GM04503 (cell line): ENCODE measurements at regions not wholly inside any gene's neighbourhood (a gene's known extent, or its start where the extent isn't known, plus 50 kb on each side); places are given as distances from the start of the nearest gene placed in this dataset.
"Not testable (repeated sequence)": the region's sequence is repeated elsewhere in the genome, so short reads cannot be mapped to it uniquely, and the experiment has no call there.

ENCODE experiments used
- DNase-seq: peaks from one replicate; pipeline ENCODE4 v3.0.0-alpha.2; 2012; ENCODE audit warnings: low read depth

GRCh38 chr21:32823296-32823695 is 51.7 kb upstream of the PAXBP1 start:
- not testable (repeated sequence) for DNase-seq

GRCh38 chr21:32824950-32825349 is 53.4 kb upstream of the PAXBP1 start:
- DNase-seq = no peak

DNA sequence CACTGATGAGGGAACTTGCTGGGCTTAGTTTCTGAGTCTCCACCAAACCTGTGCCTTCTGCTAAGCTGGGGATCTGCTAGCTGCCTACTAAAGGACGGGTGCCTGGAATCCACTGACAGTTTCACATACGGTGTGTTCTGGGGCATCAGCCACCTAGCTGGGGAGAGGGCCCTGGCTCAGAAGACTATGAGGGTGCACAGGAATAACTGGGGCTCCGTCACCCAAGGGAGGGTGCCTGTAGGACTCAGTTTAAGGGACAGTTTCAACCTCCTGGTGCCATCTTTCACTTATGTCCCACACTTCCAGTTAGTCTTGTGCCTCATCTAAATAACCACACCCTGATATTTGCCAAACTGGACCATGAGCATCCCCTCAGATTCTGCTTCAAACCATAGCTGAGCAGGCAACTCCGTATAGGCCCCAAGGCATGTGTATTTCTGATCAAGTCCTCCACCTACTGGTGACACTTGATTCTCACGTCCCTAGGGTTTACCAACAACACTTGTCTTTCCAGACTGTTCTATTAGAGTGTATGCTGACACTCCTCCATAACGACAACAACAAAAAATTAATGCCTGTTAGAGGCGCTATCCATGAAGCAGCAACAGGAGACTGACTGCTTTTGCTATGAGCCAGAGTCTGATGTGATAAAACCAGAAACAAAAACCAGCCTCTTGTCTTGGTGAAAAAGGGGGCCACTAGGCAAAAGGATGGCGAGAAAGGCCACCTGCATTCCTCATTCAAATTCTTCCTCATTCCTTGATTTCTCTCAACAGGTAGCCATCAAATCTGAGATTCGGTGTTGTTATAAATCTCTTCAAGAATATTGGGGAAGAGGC is 55.0 kb upstream of the PAXBP1 start:
- peak; percentile 22 for DNase-seq

DNA sequence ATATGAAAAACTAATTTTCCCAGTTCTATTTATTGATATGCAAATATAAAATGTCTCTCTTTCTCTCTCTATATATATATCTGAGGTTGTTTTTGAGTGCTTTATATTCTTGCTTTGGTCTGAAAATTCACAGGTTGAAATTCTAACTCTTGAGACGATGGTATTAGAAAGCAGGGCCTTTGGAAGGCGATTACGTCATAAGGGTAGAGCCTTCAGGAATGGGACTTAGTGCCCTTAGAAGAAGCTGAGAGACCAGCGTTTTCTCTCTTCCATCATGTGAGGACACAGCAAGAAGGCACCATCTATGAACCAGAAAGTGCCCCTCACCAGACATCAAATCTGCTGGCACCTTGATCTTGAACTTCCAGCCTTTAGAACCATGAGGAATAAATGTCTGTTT is 57.4 kb upstream of the PAXBP1 start:
- DNase-seq = no peak

DNA sequence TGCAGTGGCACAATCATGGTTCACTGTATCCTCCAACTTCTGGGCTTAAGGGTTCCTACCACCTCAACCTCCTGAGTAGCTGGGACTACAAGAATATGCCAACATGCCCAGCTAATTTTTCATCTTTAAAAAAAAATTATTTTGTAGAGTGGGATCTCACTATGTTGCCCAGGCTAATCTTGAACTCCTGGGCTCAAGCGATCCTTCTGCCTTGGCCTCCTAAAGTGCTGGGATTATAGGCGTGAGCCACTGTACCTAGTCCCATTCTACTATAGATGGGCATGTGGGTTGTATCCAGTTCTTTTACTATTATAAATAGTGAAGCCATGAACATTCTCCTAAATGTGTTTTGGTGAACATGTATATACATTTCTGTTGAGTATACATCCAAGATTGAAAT is 57.9 kb upstream of the PAXBP1 start:
- no peak for DNase-seq

DNA sequence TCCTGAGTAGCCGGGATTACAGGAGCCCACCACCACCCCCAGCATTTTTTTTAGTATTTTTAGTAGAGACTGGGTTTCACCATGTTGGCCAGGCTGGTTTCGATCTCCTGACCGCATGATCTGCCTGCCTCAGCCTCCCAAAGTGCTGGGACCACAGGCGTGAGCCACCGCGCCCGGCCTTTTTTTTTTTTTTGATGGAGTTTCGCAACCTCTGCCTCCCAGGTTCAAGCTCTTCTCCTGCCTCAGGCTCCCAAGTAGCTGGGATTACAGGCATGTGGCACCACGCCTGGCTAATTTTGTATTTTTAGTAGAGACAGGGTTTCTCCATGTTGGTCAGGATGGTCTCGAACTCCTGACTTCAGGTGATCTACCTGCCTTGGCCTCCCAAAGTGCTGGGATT is 60.2 kb upstream of the PAXBP1 start:
- DNase-seq = not testable (repeated sequence)

DNA sequence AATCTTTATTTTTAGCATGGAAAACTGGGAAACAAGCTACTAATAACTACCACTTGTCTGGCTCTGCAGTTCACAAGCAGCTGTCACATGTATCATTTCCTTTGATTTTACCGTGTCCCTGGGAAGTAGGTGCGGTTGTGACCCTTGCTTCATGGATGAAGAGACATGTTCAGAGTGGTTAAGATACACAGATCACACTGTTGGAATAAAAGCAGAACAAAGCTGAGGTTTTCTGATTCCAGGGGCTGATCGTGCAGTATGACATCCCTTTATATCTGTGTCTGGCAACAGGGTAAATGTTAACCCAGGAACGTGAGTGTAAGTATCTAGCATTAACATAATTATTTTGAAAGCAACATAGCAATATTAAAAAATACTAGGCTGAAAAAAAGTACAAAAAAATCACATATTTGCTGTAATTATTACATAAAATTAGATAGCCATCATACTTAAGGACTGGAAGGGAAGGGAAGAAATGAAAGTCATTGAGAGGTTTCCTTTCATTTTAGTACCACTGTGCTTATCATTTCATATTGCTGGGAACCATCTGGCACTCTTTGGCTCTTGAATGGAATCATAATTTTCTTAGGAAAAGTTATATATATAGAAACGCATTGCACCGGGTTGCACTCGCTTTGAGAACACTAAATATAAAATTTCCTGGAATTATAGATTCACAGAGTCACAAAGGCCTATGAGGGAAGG is 62.8 kb upstream of the PAXBP1 start:
- no peak for DNase-seq

- no peak for DNase-seq
Observed at GRCh38 chr21:32834916-32835235, 63.3 kb upstream of the PAXBP1 start.

GRCh38 chr21:32842146-32842545 is 70.6 kb upstream of the PAXBP1 start:
- DNase-seq = no peak

GRCh38 chr21:32843561-32843960 is 72.0 kb upstream of the PAXBP1 start:
- no peak for DNase-seq

DNA sequence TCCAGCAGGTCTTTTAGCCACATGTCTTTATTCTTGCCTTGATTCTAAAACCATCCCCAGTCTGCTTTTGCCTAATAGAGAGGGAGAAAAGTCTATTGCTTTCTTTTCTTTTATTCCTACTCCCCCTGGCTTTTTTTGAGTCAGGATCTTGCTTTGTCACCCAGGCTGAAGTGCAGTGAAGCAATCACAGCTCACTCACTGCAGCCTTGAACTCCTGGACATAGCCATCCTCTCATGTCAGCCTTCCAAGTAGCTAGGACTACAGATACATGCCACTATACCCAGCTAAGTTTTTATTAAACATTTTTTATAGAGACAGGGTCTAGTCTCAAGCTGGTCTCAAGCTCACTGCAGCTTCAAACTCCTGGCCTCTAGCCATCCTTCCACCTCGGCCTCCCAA is 72.5 kb upstream of the PAXBP1 start:
- no peak for DNase-seq

DNA sequence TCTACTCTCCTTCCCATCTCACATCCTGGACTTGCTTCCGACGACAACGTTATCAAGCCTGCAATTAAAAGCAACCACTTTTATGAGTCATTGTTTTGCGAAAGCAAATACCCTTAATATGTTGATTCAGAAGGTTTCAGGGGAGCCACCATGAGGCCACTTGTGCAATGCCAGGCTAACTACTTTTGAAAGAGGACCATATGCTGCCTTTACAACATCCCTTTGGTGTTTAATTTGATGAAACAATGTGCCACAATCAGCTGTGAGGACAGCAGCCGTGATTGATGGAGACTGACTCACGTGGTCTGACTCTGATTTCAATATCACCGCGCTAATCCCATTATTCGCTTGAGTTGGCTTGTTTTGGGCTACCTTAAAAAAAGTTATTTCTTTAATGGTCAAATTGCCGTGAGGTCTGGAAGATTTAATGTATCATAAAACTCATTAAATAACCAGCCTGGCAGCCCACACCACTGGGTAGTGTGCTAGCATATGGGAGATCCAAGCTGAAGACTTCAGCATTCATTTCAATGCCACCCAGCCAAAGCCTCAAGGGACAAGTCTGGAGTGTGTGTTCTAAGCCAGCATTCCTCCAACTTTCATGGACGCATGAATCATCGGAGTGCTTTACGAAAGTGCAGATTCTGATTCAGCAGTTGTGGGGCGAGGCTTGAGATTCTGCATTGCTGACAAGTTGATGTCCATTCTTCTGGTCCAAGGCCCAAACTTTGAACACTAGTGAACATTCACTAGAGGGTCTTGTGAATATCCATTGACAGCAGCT is 73.3 kb upstream of the PAXBP1 start:
- peak; percentile 85 for DNase-seq

- DNase-seq = no peak
Observed at GRCh38 chr21:32858628-32859027, 87.1 kb upstream of the PAXBP1 start.

GRCh38 chr21:32860399-32860798 is 88.8 kb upstream of the PAXBP1 start:
- DNase-seq = no peak

- DNase-seq = peak; percentile 12
Observed at GRCh38 chr21:32861866-32862265, 90.3 kb upstream of the PAXBP1 start.

DNA sequence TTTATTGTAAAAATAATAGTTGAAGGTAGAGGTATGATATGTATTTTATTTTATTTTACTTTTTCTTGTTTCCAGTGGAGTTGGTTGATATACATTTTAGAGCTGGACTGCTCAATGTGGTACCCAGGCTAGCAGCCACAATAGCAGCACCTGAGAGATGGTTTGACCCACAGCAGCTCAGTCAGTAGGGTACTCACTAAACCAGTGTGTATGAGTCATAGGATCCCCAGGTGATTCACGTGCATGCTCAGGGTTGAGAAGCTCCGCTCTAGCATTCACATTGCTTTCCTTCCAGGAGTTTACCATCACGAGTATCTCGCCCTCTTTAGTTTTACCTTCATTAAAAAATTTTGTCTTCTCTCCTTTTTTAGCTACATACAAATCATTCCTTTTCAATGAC is 96.0 kb upstream of the PAXBP1 start:
- no peak for DNase-seq

DNA sequence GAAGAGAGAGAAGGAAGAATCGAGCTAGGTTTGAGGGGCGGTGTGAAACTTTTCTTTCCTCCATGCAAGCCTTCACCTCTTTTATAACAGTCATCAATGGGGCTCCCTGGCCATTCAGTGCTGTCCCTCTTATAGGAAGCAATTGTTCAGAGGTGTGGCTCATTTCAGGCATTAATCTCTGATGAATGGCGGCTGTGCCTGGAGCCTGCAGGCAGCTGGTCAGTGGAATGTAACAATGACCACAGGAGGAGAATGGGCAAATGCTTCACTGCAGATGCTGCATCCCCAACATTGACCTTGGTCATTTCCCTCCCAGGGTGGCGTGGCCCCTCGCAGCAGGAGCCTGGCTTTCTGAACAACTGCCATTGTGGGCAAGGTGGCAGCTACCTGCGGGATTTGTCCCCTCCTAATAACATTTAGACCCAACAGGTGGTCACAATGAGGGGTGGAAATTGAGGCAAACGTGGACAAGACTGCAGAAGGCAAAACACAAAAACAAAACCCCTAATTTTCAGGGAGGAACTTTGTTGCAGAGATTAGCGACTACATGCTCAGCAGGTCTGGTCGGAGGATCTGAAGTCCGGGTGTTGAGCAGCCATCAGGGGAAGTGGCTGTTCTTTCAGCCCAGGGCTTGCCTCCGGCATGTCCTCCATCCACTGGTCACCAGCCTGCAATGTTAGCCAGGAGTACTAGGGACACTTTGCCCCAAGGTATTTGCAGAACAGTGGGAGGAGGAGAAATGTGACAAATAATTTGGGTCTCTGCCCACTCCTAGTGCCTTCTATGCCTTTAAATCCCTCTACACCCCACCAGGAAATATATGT is 97.3 kb upstream of the PAXBP1 start:
- no peak for DNase-seq

GRCh38 chr21:32869459-32869858 is 97.9 kb upstream of the PAXBP1 start:
- DNase-seq = no peak

DNA sequence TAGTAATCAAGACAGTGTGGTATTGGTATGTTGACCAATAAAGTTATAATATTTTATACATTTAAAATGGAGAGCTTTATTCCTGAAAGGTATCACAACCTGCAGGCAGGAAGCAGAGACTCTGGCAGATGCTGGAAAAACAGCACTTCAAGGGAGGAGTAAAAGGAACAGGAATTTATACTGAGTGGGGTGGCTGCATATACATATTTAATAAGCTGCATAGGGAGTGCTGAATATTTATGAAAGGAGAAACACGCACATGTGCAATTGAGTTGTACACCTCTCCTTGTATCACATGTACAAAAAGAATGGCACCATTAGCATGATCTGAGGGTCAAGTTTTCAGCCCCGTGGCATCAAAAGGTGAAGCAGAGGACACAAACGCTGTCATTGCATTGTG is 104.9 kb upstream of the PAXBP1 start:
- DNase-seq = no peak

- not testable (repeated sequence) for DNase-seq
Observed at GRCh38 chr21:32877888-32878287, 106.3 kb upstream of the PAXBP1 start.

- no peak for DNase-seq
Observed at GRCh38 chr21:32878661-32879060, 107.1 kb upstream of the PAXBP1 start.

DNA sequence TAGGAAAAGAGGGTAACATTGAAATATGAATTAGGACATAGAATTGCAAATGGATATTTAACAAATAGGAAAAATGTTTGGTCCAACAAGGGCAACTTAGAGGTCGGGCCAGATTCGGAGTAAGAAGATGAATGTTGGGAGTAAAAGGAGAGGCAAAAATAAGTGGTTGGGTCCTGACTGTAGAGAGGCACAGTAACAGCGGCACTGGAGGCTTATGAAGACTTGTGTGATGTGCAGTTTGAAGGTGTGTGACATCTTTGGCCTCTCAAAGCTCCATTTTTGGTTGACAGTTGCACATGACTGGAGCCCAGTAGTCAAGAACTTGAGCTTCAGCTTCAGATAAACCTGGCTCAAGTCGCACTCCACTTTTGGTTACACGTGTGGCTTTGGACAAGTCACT is 109.9 kb upstream of the PAXBP1 start:
- no peak for DNase-seq
